ENCODE measurements at regions not wholly inside any gene's neighbourhood (a gene's known extent, or its start where the extent isn't known, plus 50 kb on each side); places are given as distances from the start of the nearest gene placed in this dataset.

DNA sequence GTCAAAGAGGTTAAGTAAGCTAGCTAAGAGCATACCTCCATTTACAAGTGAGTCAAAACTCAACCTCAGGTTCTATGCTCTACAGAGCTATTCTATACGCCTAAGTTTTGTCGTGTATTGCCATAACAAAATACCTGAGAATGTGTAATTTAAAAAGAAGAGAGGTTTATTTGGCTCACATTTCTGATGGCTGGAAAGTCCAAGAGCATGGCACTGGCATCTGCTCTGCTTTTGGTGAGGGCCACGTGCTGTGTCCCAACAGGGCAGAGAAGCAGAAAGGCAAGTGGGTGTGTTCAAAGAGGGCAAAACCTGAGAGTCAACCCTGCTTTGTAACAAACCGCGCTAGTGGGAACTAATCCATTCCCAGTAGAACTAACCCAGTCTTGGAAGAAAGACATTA lies 60.9 kb upstream of the POU2F1 start:
- Histone ChIP-seq H3K9ac (ENCODE audit: low read length) (no peak overlapping the region), H3K4me1 (ENCODE audit: control insufficient read depth, insufficient read depth, low read length) (peaks cover 41% of the 10 kb centered on the region), H3K36me3 (ENCODE audit: control insufficient read depth, insufficient read depth, low read length) (no peaks in the 10 kb centered on the region), H3K9me3 (ENCODE audit: control insufficient read depth, insufficient read depth, low read depth, low read length) (peaks cover 10% of the 10 kb centered on the region), H3K27ac (ENCODE audit: low read depth, low read length) (no peak overlapping the region), H3K4me3 (ENCODE audit: low read depth, low read length) (no peak overlapping the region), H3K27me3 (ENCODE audit: control insufficient read depth, insufficient read depth, low read length) (no peaks in the 10 kb centered on the region)

DNA sequence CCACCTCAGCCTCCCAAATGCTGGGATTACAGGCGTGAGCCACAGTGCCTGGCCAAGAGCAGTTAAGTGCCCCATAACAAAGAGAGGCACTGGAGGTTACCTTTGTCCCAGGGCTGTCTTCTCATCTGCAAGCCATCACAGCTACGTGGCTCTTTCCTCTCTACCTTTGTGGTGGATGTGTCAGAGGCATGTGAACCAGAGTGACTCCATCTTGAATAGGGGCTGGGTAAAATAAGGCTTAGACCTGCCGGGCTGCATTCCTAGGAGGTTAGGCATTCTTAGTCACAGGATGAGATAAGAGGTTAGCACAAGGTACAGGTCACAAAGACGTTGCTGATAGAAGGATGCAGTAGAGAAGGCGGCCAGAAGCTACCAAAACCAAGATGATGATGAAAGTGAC lies 59.4 kb upstream of the POU2F1 start:
- Histone ChIP-seq H3K4me3 (ENCODE audit: low read depth, low read length) (no peak overlapping the region), H3K27me3 (ENCODE audit: control insufficient read depth, insufficient read depth, low read length) (no peaks in the 10 kb centered on the region), H3K9me3 (ENCODE audit: control insufficient read depth, insufficient read depth, low read depth, low read length) (peaks cover 10% of the 10 kb centered on the region), H3K36me3 (ENCODE audit: control insufficient read depth, insufficient read depth, low read length) (no peaks in the 10 kb centered on the region), H3K4me1 (ENCODE audit: control insufficient read depth, insufficient read depth, low read length) (peaks cover 54% of the 10 kb centered on the region), H3K9ac (ENCODE audit: low read length) (no peak overlapping the region), H3K27ac (ENCODE audit: low read depth, low read length) (no peak overlapping the region)

DNA sequence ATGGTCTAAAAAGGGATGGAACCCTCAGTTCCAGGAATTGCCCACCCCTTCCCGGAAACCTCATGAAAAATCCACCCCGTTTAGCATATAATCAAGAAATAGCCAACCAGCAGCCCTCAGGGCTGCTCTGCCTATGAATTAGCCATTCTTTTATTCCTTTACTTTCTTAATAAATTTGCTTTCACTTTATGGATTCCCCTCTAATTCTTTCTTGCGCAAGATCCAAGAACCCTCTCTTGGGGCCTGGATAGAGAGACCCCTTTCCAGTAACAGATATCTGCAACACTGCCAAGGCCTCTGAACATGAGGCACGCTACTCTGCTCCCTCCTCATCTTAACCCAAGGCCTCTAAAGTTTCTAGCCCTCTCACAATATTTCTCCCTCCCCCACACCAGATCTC lies 58.9 kb upstream of the POU2F1 start:
- Histone ChIP-seq H3K4me1 (ENCODE audit: control insufficient read depth, insufficient read depth, low read length) (peaks cover 59% of the 10 kb centered on the region), H3K4me3 (ENCODE audit: low read depth, low read length) (no peak overlapping the region), H3K9me3 (ENCODE audit: control insufficient read depth, insufficient read depth, low read depth, low read length) (peaks cover 10% of the 10 kb centered on the region), H3K9ac (ENCODE audit: low read length) (no peak overlapping the region), H3K27me3 (ENCODE audit: control insufficient read depth, insufficient read depth, low read length) (no peaks in the 10 kb centered on the region), H3K27ac (ENCODE audit: low read depth, low read length) (no peak overlapping the region), H3K36me3 (ENCODE audit: control insufficient read depth, insufficient read depth, low read length) (no peaks in the 10 kb centered on the region)

DNA sequence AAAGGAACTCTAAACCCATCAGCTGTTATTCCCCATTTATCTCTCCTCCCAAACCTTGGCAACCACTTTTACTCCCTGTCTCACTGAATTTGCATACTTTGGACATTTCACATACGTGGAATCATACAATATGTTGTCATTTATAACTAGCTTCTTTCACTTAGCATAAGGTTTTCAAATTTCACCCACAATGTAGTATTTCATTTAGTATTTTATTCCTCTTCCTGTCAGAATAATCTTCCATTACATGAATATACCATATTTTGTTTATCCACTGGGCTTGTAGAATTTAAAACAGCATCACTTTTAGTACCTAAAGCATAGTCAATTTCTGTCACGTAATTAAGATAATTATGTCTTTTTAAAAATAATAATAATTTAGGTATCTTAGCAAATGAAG lies 55.5 kb upstream of the POU2F1 start:
- no peak overlapping the region for H3K9ac ChIP-seq (ENCODE audit: low read length)

DNA sequence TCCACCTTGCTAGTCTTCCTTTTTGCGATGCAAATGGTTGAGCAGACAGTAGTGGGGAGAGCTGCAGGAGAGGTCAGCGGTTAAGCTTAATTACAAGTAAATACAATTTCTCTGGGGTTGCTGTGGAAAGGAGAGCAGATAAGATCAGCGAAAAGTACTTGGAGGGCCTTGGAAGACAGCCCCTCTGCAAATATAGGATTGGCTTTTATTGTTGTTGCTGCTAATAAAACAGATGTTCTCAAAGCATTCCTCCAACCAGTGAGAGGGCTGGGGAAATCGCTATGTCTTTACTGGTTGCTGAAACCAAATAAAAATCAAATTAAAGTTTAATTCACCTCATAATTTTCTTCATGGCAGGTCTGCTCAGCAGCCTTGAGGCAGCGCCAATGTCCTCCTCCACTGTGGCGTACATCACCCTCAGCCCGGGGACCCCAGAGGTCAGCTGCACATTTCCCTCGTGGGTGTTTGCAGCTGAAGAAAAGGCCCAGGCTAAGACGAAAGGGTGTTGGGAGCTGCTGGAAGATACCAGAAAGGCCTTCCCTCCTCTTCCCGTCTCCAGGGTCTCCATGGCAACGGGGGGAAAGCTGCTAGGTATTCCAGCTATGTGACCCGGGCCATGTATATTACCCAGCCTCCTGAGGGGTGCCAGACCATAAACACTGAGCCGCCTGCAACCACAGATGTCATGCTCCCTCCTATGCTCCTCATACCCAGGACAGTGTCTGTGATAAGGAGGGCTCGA lies 54.6 kb upstream of the POU2F1 start:
- no peaks in the 10 kb centered on the region for H3K27me3 ChIP-seq (ENCODE audit: control insufficient read depth, insufficient read depth, low read length)
- H3K36me3 ChIP-seq (ENCODE audit: control insufficient read depth, insufficient read depth, low read length), result no peaks in the 10 kb centered on the region
- H3K4me1 ChIP-seq (ENCODE audit: control insufficient read depth, insufficient read depth, low read length), result peaks cover 45% of the 10 kb centered on the region
- H3K9ac ChIP-seq (ENCODE audit: low read length), result peak overlapping the region; percentile 31
- H3K9me3 ChIP-seq (ENCODE audit: control insufficient read depth, insufficient read depth, low read depth, low read length), result no peaks in the 10 kb centered on the region
- peak overlapping the region; percentile 70 for H3K27ac ChIP-seq (ENCODE audit: low read depth, low read length)
- peak overlapping the region; percentile 15; the same call in 1 of the 2 replicates for H3K4me3 ChIP-seq (ENCODE audit: low read depth, low read length)

More for the DNA sequence above, 55.5 kb upstream of the POU2F1 start:
- H3K9me3 ChIP-seq (ENCODE audit: control insufficient read depth, insufficient read depth, low read depth, low read length), result peaks cover 3% of the 10 kb centered on the region; the same call in 1 of the 2 replicates
- no peaks in the 10 kb centered on the region for H3K27me3 ChIP-seq (ENCODE audit: control insufficient read depth, insufficient read depth, low read length)
- peaks cover 45% of the 10 kb centered on the region for H3K4me1 ChIP-seq (ENCODE audit: control insufficient read depth, insufficient read depth, low read length)
- no peak overlapping the region for H3K27ac ChIP-seq (ENCODE audit: low read depth, low read length)
- H3K36me3 ChIP-seq (ENCODE audit: control insufficient read depth, insufficient read depth, low read length), result no peaks in the 10 kb centered on the region
- H3K4me3 ChIP-seq (ENCODE audit: low read depth, low read length), result no peak overlapping the region

DNA sequence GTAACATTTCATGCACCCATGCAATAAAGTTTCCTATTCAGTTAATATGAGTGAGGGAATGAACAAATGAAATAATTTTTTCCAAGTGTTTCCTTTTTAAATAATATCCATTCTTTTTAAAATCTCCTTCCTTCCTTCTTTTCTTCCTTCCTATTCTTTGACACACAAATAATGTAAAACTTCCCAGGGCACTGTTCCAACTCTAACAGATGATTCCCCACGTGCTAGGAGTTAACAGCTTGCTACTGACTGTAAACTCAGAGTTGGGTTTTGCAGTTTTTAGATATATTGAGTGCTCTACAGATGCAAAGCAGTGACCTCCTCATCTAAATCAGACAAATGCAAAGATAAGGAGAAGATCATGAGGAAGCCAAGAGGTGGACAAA lies 54.0 kb upstream of the POU2F1 start:
- peaks cover 45% of the 10 kb centered on the region for H3K4me1 ChIP-seq (ENCODE audit: control insufficient read depth, insufficient read depth, low read length)
- no peaks in the 10 kb centered on the region for H3K9me3 ChIP-seq (ENCODE audit: control insufficient read depth, insufficient read depth, low read depth, low read length)
- no peak overlapping the region for H3K9ac ChIP-seq (ENCODE audit: low read length)
- no peak overlapping the region for H3K27ac ChIP-seq (ENCODE audit: low read depth, low read length)
- H3K27me3 ChIP-seq (ENCODE audit: control insufficient read depth, insufficient read depth, low read length), result no peaks in the 10 kb centered on the region
- H3K36me3 ChIP-seq (ENCODE audit: control insufficient read depth, insufficient read depth, low read length), result no peaks in the 10 kb centered on the region
- H3K4me3 ChIP-seq (ENCODE audit: low read depth, low read length), result no peak overlapping the region

DNA sequence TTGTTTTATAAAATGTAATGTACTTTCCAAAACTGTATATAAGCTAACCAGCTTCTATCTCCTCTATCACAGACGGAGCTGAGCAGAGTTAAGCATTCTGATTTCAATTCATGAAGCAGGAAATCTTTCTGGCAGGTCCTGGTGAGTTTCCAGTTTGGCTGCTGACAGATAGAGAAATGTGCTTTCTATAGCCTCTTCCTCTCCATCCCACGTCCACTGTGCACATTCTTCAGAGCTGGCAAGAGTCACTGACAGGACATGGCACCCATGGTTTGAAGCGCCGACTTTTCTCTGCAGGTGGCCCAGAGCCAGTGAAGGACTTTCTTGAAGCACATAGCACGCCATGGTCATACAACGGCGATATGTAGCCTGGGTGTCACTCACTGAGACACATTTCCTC lies 52.3 kb upstream of the POU2F1 start:
- Histone ChIP-seq H3K4me1 (ENCODE audit: control insufficient read depth, insufficient read depth, low read length) (peaks cover 36% of the 10 kb centered on the region), H3K27me3 (ENCODE audit: control insufficient read depth, insufficient read depth, low read length) (no peaks in the 10 kb centered on the region), H3K9me3 (ENCODE audit: control insufficient read depth, insufficient read depth, low read depth, low read length) (no peaks in the 10 kb centered on the region), H3K4me3 (ENCODE audit: low read depth, low read length) (no peak overlapping the region), H3K27ac (ENCODE audit: low read depth, low read length) (no peak overlapping the region), H3K36me3 (ENCODE audit: control insufficient read depth, insufficient read depth, low read length) (no peaks in the 10 kb centered on the region), H3K9ac (ENCODE audit: low read length) (no peak overlapping the region)

DNA sequence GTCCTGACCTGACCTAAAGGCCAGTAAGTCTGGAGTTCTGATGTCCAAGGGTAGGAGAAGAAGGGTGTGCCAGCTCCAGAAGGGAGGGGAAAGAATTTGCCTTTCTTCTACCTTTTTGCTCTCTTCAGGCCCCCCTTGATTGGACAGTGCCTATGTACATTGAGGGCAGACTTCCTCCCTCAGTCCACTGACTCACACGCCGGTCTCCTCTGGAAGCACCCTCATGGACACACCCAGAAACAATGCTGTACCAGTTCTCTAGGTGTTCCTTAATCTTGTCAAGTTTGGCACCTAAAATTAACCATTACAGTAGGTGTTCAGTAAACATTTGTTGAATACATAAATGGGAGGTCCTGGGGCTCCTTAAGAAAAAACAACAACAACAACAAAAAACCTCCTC lies 51.0 kb upstream of the POU2F1 start:
- Histone ChIP-seq H3K36me3 (ENCODE audit: control insufficient read depth, insufficient read depth, low read length) (no peaks in the 10 kb centered on the region), H3K4me1 (ENCODE audit: control insufficient read depth, insufficient read depth, low read length) (peaks cover 40% of the 10 kb centered on the region), H3K4me3 (ENCODE audit: low read depth, low read length) (no peak overlapping the region), H3K27me3 (ENCODE audit: control insufficient read depth, insufficient read depth, low read length) (no peaks in the 10 kb centered on the region), H3K9me3 (ENCODE audit: control insufficient read depth, insufficient read depth, low read depth, low read length) (no peaks in the 10 kb centered on the region), H3K27ac (ENCODE audit: low read depth, low read length) (no peak overlapping the region), H3K9ac (ENCODE audit: low read length) (no peak overlapping the region)

Data from HUES6 (cell line).